Loucy (cell line): ENCODE measurements at regions not wholly inside any gene's neighbourhood (a gene's known extent, or its start where the extent isn't known, plus 50 kb on each side); places are given as distances from the start of the nearest gene placed in this dataset.
A peak's percentile ranks its signal among the peaks of the same experiment; 100 is the strongest.

Experiments used
- H2AFZ ChIP-seq: fragments of 200-600 bp; sonication (generic); 2 replicates; pipeline ENCODE4 v1.6.0; 2016; ENCODE audit warnings: antibody characterized with exemption, mild to moderate bottlenecking, low read length, moderate library complexity
- H3F3A ChIP-seq: fragments of 200-600 bp; 2 replicates; pipeline ENCODE4 v1.6.0; 2016; ENCODE audit warnings: antibody characterized with exemption, low read depth, mild to moderate bottlenecking
- H3K27me3 ChIP-seq: fragments of 200-600 bp; sonication (generic); 2 replicates; pipeline ENCODE4 v1.6.1; 2014; ENCODE audit warnings: low read length, mild to moderate bottlenecking; ENCODE audit not compliant: insufficient read depth, poor library complexity, severe bottlenecking
- H3K36me3 ChIP-seq: fragments of 200-600 bp; sonication (generic); 2 replicates; pipeline ENCODE4 v1.6.1; 2016; ENCODE audit warnings: low read length; ENCODE audit not compliant: insufficient read depth
- H3K4me1 ChIP-seq: fragments of 200-600 bp; sonication (generic); 2 replicates; pipeline ENCODE4 v1.5.1; 2014; ENCODE audit warnings: low read length, mild to moderate bottlenecking; ENCODE audit not compliant: insufficient read depth, poor library complexity, severe bottlenecking
- H3K4me2 ChIP-seq: fragments of 200-600 bp; sonication (generic); 2 replicates; pipeline ENCODE4 v1.6.0; 2014; ENCODE audit warnings: antibody characterized with exemption, low read length, low read depth, mild to moderate bottlenecking; ENCODE audit not compliant: poor library complexity, severe bottlenecking
- H3K4me3 ChIP-seq: fragments of 200-600 bp; sonication (generic); 2 replicates; pipeline ENCODE4 v1.5.1; 2014; ENCODE audit warnings: low read length, mild to moderate bottlenecking, mixed read lengths; ENCODE audit not compliant: poor library complexity, severe bottlenecking
- H3K79me2 ChIP-seq: fragments of 200-600 bp; sonication (generic); 2 replicates; pipeline ENCODE4 v1.6.1; 2014; ENCODE audit warnings: low read length; ENCODE audit not compliant: insufficient read depth
- H3K9ac ChIP-seq: fragments of 200-600 bp; sonication (generic); 2 replicates; pipeline ENCODE4 v1.6.0; 2014; ENCODE audit warnings: mild to moderate bottlenecking, low read depth, low read length, moderate library complexity; ENCODE audit not compliant: poor library complexity, severe bottlenecking
- H3K9me2 ChIP-seq: fragments of 200-600 bp; sonication (generic); replicated peaks from 2 replicates; pipeline ENCODE4 v1.6.1; 2016; ENCODE audit warnings: low read depth, low read length, mixed read lengths
- H3K9me3 ChIP-seq: fragments of 200-600 bp; sonication (generic); 2 replicates; pipeline ENCODE4 v1.6.1; 2014; ENCODE audit warnings: mild to moderate bottlenecking, antibody characterized with exemption, low read length, low read depth; ENCODE audit not compliant: insufficient read depth
- H4K20me1 ChIP-seq: fragments of 200-600 bp; sonication (generic); 2 replicates; pipeline ENCODE4 v1.6.0; 2014; ENCODE audit warnings: antibody characterized with exemption, low read length, mild to moderate bottlenecking; ENCODE audit not compliant: insufficient read depth, poor library complexity, severe bottlenecking
- EZH2phosphoT487 ChIP-seq: fragments of 200-600 bp; IDR thresholded peaks from 2 replicates; pipeline ENCODE4 v1.6.1; 2018; ENCODE audit warnings: antibody characterized with exemption, mild to moderate bottlenecking, moderate library complexity, borderline replicate concordance
- TF ChIP-seq, protein P1 (sequence below): fragments of 200-600 bp; sonication (generic); conservative IDR thresholded peaks from 2 replicates; pipeline ENCODE4 v1.5.1; 2014; ENCODE audit warnings: mild to moderate bottlenecking, antibody characterized with exemption, low read length

DNA sequence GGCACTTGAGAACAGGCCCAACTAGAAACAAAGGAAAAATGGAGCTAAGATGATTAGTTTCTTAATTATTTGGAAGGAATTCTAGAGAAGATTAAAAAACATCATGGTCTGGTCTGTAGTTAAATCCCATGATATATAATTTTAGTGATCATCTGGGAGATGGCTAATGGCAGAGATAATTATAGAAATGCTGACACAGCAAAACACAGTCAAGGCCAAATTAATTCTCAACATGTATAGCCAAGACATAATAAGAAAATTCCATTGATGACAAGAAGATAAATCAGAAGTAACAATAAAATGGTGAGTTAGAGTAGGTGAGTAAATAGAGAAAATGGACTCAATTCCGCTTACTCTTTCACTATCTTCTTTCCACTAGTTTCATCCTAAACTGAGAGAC lies 59.2 kb upstream of the ITGA4 start:
- TF ChIP-seq EZH2phosphoT487: no peak
- TF ChIP-seq, protein P1, sequence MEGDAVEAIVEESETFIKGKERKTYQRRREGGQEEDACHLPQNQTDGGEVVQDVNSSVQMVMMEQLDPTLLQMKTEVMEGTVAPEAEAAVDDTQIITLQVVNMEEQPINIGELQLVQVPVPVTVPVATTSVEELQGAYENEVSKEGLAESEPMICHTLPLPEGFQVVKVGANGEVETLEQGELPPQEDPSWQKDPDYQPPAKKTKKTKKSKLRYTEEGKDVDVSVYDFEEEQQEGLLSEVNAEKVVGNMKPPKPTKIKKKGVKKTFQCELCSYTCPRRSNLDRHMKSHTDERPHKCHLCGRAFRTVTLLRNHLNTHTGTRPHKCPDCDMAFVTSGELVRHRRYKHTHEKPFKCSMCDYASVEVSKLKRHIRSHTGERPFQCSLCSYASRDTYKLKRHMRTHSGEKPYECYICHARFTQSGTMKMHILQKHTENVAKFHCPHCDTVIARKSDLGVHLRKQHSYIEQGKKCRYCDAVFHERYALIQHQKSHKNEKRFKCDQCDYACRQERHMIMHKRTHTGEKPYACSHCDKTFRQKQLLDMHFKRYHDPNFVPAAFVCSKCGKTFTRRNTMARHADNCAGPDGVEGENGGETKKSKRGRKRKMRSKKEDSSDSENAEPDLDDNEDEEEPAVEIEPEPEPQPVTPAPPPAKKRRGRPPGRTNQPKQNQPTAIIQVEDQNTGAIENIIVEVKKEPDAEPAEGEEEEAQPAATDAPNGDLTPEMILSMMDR: no peak
- peaks cover 5% of the 10 kb centered on the region; the same call in 1 of the 2 replicates for H3F3A ChIP-seq
- H3K27me3 ChIP-seq: no peaks in the 10 kb centered on the region
- no peaks in the 10 kb centered on the region for H3K36me3 ChIP-seq
- no peaks in the 10 kb centered on the region for H3K9me2 ChIP-seq
- H3K4me3 ChIP-seq: no peak overlapping the region
- H3K4me1 ChIP-seq: peaks cover 67% of the 10 kb centered on the region
- H4K20me1 ChIP-seq: no peaks in the 10 kb centered on the region
- H3K4me2 ChIP-seq: peak overlapping the region; percentile 26
- no peaks in the 10 kb centered on the region for H3K9me3 ChIP-seq
- H3K9ac ChIP-seq: no peak overlapping the region
- H3K79me2 ChIP-seq: no peaks in the 10 kb centered on the region
- no peak overlapping the region for H2AFZ ChIP-seq

GRCh38 chr2:181399027-181399426 lies 58.2 kb upstream of the ITGA4 start:
- H4K20me1 ChIP-seq: no peaks in the 10 kb centered on the region
- no peak overlapping the region for H3K4me3 ChIP-seq
- no peak overlapping the region for H2AFZ ChIP-seq
- no peaks in the 10 kb centered on the region for H3K27me3 ChIP-seq
- H3F3A ChIP-seq: peaks cover 5% of the 10 kb centered on the region; the same call in 1 of the 2 replicates
- H3K4me2 ChIP-seq: peak overlapping the region; percentile 26
- H3K79me2 ChIP-seq: no peaks in the 10 kb centered on the region
- TF ChIP-seq EZH2phosphoT487: no peak
- TF ChIP-seq, protein P1: no peak
- H3K4me1 ChIP-seq: peaks cover 60% of the 10 kb centered on the region
- no peaks in the 10 kb centered on the region for H3K9me3 ChIP-seq
- H3K9ac ChIP-seq: no peak overlapping the region
- H3K9me2 ChIP-seq: no peaks in the 10 kb centered on the region
- no peaks in the 10 kb centered on the region for H3K36me3 ChIP-seq

- Histone ChIP-seq H3K4me3 (no peak overlapping the region), H4K20me1 (no peaks in the 10 kb centered on the region), H3K9ac (no peak overlapping the region), H2AFZ (no peak overlapping the region), H3K4me1 (peaks cover 22% of the 10 kb centered on the region), H3K36me3 (no peaks in the 10 kb centered on the region), H3K9me2 (no peaks in the 10 kb centered on the region), H3F3A (no peaks in the 10 kb centered on the region; the same call in 1 of the 2 replicates), H3K79me2 (no peaks in the 10 kb centered on the region), H3K27me3 (no peaks in the 10 kb centered on the region), H3K9me3 (no peaks in the 10 kb centered on the region), H3K4me2 (no peak overlapping the region)
- TF ChIP-seq EZH2phosphoT487: no peak
- TF ChIP-seq, protein P1: no peak
Measured at GRCh38 chr2:181404472-181404871, 52.7 kb upstream of the ITGA4 start.
